SK-N-SH treated with all-trans-retinoic acid at 6 μM for 48 hours (cell line): ENCODE measurements at regions not wholly inside any gene's neighbourhood (a gene's known extent, or its start where the extent isn't known, plus 50 kb on each side); places are given as distances from the start of the nearest gene placed in this dataset.

Experiments
- ATAC-seq: fragments of 200-7000 bp; cut with Tn5 transposase; 3 replicates; pipeline ENCODE4 v1.9.1; 2020; ENCODE audit warnings: mild to moderate bottlenecking, moderate library complexity
- ARNTL ChIP-seq: fragments of 450-650 bp; formaldehyde crosslinking; IDR thresholded peaks from 2 replicates; pipeline ENCODE4 v1.5.0; 2020; ENCODE audit warnings: low read depth, mild to moderate bottlenecking, moderate library complexity, borderline replicate concordance
- BACH2 ChIP-seq: fragments of 250-450 bp; sonication (Bioruptor Pico); IDR thresholded peaks from 2 replicates; pipeline ENCODE4 v1.9.0; 2021; ENCODE audit warnings: mild to moderate bottlenecking, borderline replicate concordance
- CREB5 ChIP-seq: fragments of 250-450 bp; sonication (Bioruptor Pico); IDR thresholded peaks from 2 replicates; pipeline ENCODE4 v1.5.1; 2020; ENCODE audit warnings: low read depth, mild to moderate bottlenecking, moderate library complexity
- CSRNP3 ChIP-seq: fragments of 250-450 bp; sonication (Bioruptor Pico); IDR thresholded peaks from 2 replicates; pipeline ENCODE4 v1.5.1; 2021; ENCODE audit warnings: mild to moderate bottlenecking, moderate library complexity
- ESRRG ChIP-seq: fragments of 250-450 bp; sonication (Bioruptor Pico); IDR thresholded peaks from 2 replicates; pipeline ENCODE4 v1.6.1; 2021; ENCODE audit warnings: mild to moderate bottlenecking
- GLIS3 ChIP-seq: fragments of 250-450 bp; sonication (Bioruptor Pico); IDR thresholded peaks from 2 replicates; pipeline ENCODE4 v1.5.0; 2020; ENCODE audit warnings: mild to moderate bottlenecking, moderate library complexity
- ISL1 ChIP-seq: fragments of 250-450 bp; sonication (Bioruptor Pico); IDR thresholded peaks from 2 replicates; pipeline ENCODE4 v2.1.2; 2022; ENCODE audit warnings: mild to moderate bottlenecking, moderate library complexity
- OSR1 ChIP-seq: fragments of 250-450 bp; sonication (Bioruptor Pico); IDR thresholded peaks from 2 replicates; pipeline ENCODE4 v1.8.0; 2022; ENCODE audit warnings: moderate library complexity, mild to moderate bottlenecking, inconsistent platforms
- PATZ1 ChIP-seq: fragments of 250-450 bp; sonication (Bioruptor Pico); IDR thresholded peaks from 2 replicates; pipeline ENCODE4 v1.8.0; 2020; ENCODE audit warnings: mild to moderate bottlenecking, moderate library complexity, borderline replicate concordance
- POU6F1 ChIP-seq: fragments of 250-450 bp; sonication (Bioruptor Pico); IDR thresholded peaks from 2 replicates; pipeline ENCODE4 v1.8.0; 2021; ENCODE audit warnings: low read depth, mild to moderate bottlenecking, moderate library complexity, borderline replicate concordance
- PPARA ChIP-seq: fragments of 250-450 bp; sonication (Bioruptor Pico); IDR thresholded peaks from 2 replicates; pipeline ENCODE4 v1.5.0; 2020; ENCODE audit warnings: mild to moderate bottlenecking, borderline replicate concordance
- RARB ChIP-seq: fragments of 250-450 bp; sonication (Bioruptor Pico); IDR thresholded peaks from 2 replicates; pipeline ENCODE4 v1.8.0; 2021; ENCODE audit warnings: mild to moderate bottlenecking, moderate library complexity
- SNAI2 ChIP-seq: fragments of 250-450 bp; sonication (Bioruptor Pico); IDR thresholded peaks from 2 replicates; pipeline ENCODE4 v1.5.0; 2020; ENCODE audit warnings: mild to moderate bottlenecking, moderate library complexity
- TCF4 ChIP-seq: fragments of 250-450 bp; sonication (Bioruptor Pico); IDR thresholded peaks from 2 replicates; pipeline ENCODE4 v1.8.0; 2021; ENCODE audit warnings: mild to moderate bottlenecking, moderate library complexity, borderline replicate concordance
- TOX ChIP-seq: fragments of 250-450 bp; sonication (Bioruptor Pico); IDR thresholded peaks from 2 replicates; pipeline ENCODE4 v1.8.0; 2021; ENCODE audit warnings: mild to moderate bottlenecking, moderate library complexity, borderline replicate concordance
- ZFP3 ChIP-seq: fragments of 250-450 bp; sonication (Bioruptor Pico); IDR thresholded peaks from 2 replicates; pipeline ENCODE4 v1.5.0; 2020; ENCODE audit warnings: mild to moderate bottlenecking, moderate library complexity
- ZFP30 ChIP-seq: fragments of 450-650 bp; formaldehyde crosslinking; IDR thresholded peaks from 2 replicates; pipeline ENCODE4 v1.5.0; 2022; ENCODE audit warnings: mild to moderate bottlenecking, moderate library complexity
- ZNF565 ChIP-seq: fragments of 450-650 bp; formaldehyde crosslinking; conservative IDR thresholded peaks from 2 replicates; pipeline ENCODE4 v1.5.0; 2020; ENCODE audit warnings: low read depth, mild to moderate bottlenecking, moderate library complexity
- ZNF70 ChIP-seq: fragments of 450-650 bp; formaldehyde crosslinking; IDR thresholded peaks from 2 replicates; pipeline ENCODE4 v1.5.0; 2020; ENCODE audit warnings: mild to moderate bottlenecking, moderate library complexity
- ZNF8 ChIP-seq: fragments of 450-650 bp; formaldehyde crosslinking; IDR thresholded peaks from 2 replicates; pipeline ENCODE4 v1.5.0; 2020; ENCODE audit warnings: mild to moderate bottlenecking, moderate library complexity
- TF ChIP-seq, protein P1 (sequence below): fragments of 250-450 bp; sonication (Bioruptor Pico); IDR thresholded peaks from 2 replicates; pipeline ENCODE4 v1.5.0; 2020; ENCODE audit warnings: mild to moderate bottlenecking, moderate library complexity

- TF ChIP-seq ZFP30 (CRISPR knock-in tag): no peak
- TF ChIP-seq TOX (CRISPR knock-in tag): no peak
- no peak for TF ChIP-seq CREB5
- TF ChIP-seq TCF4: no peak
- no peak for TF ChIP-seq SNAI2
- ATAC-seq: no peak
These were observed 79.6 kb upstream of the MTPN start for GRCh38 chr7:136056651-136057231.

GRCh38 chr7:136055266-136055665, 78.1 kb upstream of the MTPN start:
- TF ChIP-seq OSR1: no peak
- no peak for TF ChIP-seq TCF4
- no peak for TF ChIP-seq ZFP30 (CRISPR knock-in tag)
- no peak for TF ChIP-seq ARNTL (CRISPR knock-in tag)
- TF ChIP-seq PPARA (CRISPR knock-in tag): no peak
- no peak for TF ChIP-seq ZNF8
- TF ChIP-seq RARB: no peak
- no peak for TF ChIP-seq POU6F1 (CRISPR knock-in tag)
- no peak for TF ChIP-seq ZNF70 (CRISPR knock-in tag)
- TF ChIP-seq, protein P1, sequence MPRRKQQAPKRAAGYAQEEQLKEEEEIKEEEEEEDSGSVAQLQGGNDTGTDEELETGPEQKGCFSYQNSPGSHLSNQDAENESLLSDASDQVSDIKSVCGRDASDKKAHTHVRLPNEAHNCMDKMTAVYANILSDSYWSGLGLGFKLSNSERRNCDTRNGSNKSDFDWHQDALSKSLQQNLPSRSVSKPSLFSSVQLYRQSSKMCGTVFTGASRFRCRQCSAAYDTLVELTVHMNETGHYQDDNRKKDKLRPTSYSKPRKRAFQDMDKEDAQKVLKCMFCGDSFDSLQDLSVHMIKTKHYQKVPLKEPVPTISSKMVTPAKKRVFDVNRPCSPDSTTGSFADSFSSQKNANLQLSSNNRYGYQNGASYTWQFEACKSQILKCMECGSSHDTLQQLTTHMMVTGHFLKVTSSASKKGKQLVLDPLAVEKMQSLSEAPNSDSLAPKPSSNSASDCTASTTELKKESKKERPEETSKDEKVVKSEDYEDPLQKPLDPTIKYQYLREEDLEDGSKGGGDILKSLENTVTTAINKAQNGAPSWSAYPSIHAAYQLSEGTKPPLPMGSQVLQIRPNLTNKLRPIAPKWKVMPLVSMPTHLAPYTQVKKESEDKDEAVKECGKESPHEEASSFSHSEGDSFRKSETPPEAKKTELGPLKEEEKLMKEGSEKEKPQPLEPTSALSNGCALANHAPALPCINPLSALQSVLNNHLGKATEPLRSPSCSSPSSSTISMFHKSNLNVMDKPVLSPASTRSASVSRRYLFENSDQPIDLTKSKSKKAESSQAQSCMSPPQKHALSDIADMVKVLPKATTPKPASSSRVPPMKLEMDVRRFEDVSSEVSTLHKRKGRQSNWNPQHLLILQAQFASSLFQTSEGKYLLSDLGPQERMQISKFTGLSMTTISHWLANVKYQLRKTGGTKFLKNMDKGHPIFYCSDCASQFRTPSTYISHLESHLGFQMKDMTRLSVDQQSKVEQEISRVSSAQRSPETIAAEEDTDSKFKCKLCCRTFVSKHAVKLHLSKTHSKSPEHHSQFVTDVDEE (CRISPR knock-in tag): no peak
- no peak for TF ChIP-seq GLIS3 (CRISPR knock-in tag)
- no peak for TF ChIP-seq PATZ1
- TF ChIP-seq CSRNP3: no peak
- TF ChIP-seq ESRRG (CRISPR knock-in tag): no peak
- TF ChIP-seq SNAI2: no peak
- no peak for TF ChIP-seq TOX (CRISPR knock-in tag)
- no peak for TF ChIP-seq BACH2 (CRISPR knock-in tag)
- TF ChIP-seq ZNF565 (CRISPR knock-in tag): no peak
- TF ChIP-seq ZFP3 (CRISPR knock-in tag): no peak
- ATAC-seq: no peak

- TF ChIP-seq ZNF70 (CRISPR knock-in tag) (no peak), TOX (CRISPR knock-in tag) (no peak), ISL1 (CRISPR knock-in tag) (no peak), CSRNP3 (no peak), POU6F1 (CRISPR knock-in tag) (no peak), ZFP3 (CRISPR knock-in tag) (no peak), PPARA (CRISPR knock-in tag) (no peak), ZNF565 (CRISPR knock-in tag) (no peak), ZFP30 (CRISPR knock-in tag) (no peak)
- ATAC-seq: no peak
These were observed 76.7 kb upstream of the MTPN start for GRCh38 chr7:136053689-136054485.
